Breast epithelium (tissue), 3 donors: ENCODE measurements at regions not wholly inside any gene's neighbourhood (a gene's known extent, or its start where the extent isn't known, plus 50 kb on each side); places are given as distances from the start of the nearest gene placed in this dataset.

Experiments
- POLR2A ChIP-seq: fragments of 450-650 bp; IDR thresholded peaks from one replicate; pipeline ENCODE4 v1.6.1; 2016; ENCODE audit warnings: antibody characterized with exemption, mild to moderate bottlenecking, moderate library complexity
- TF ChIP-seq, protein P1 (sequence below), 3 donors: fragments of 450-650 bp; IDR thresholded peaks; one replicate each; pipeline ENCODE4 v1.5.1; 2016 to 2017; ENCODE audit warnings: antibody characterized with exemption in 3 of 3, mild to moderate bottlenecking in 3 of 3, moderate library complexity in 3 of 3

GRCh38 chr10:128563387-128563786, 437.2 kb upstream of the MKI67 start:
- TF ChIP-seq, protein P1, sequence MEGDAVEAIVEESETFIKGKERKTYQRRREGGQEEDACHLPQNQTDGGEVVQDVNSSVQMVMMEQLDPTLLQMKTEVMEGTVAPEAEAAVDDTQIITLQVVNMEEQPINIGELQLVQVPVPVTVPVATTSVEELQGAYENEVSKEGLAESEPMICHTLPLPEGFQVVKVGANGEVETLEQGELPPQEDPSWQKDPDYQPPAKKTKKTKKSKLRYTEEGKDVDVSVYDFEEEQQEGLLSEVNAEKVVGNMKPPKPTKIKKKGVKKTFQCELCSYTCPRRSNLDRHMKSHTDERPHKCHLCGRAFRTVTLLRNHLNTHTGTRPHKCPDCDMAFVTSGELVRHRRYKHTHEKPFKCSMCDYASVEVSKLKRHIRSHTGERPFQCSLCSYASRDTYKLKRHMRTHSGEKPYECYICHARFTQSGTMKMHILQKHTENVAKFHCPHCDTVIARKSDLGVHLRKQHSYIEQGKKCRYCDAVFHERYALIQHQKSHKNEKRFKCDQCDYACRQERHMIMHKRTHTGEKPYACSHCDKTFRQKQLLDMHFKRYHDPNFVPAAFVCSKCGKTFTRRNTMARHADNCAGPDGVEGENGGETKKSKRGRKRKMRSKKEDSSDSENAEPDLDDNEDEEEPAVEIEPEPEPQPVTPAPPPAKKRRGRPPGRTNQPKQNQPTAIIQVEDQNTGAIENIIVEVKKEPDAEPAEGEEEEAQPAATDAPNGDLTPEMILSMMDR (IDR thresholded peaks at IDR 0.05) = no peak
- TF ChIP-seq POLR2A = no peak
